Heart left ventricle (tissue), 16 donors: ENCODE measurements at regions not wholly inside any gene's neighbourhood (a gene's known extent, or its start where the extent isn't known, plus 50 kb on each side); places are given as distances from the start of the nearest gene placed in this dataset.

Experiments used
- ATAC-seq, 4 donors: fragments of 200-7000 bp; cut with Tn5 transposase; one replicate each; pipeline ENCODE4 v1.9.1; 2020 to 2022; ENCODE audit warnings: moderate library complexity in 4 of 4, mild to moderate bottlenecking in 3 of 4, moderate number of reproducible peaks in 1 of 4
- DNase-seq, 5 donors: peaks; one replicate each; pipeline ENCODE4 v3.0.0-alpha.2; 2020
- H3K27ac ChIP-seq, 12 donors: fragments of 200-600 bp; sonication (generic) in 4 of 12; one replicate each; pipeline versions ENCODE4 v1.5.0 to v1.8.0; 2016 to 2022; ENCODE audit warnings: mild to moderate bottlenecking in 2 of 12
- H3K27me3 ChIP-seq, 9 donors: fragments of 200-600 bp; sonication (generic) in 2 of 9; one replicate each; pipeline versions ENCODE4 v1.5.1 to v1.8.0; 2016 to 2022; ENCODE audit warnings: mild to moderate bottlenecking in 3 of 9
- H3K36me3 ChIP-seq, 9 donors: fragments of 200-600 bp; sonication (generic) in 2 of 9; one replicate each; pipeline versions ENCODE4 v1.5.0 to v1.8.0; 2018 to 2022; ENCODE audit warnings: mild to moderate bottlenecking in 2 of 9
- H3K4me1 ChIP-seq, 12 donors: fragments of 200-600 bp; sonication (generic) in 4 of 12; one replicate each; pipeline versions ENCODE4 v1.5.0 to v1.8.0; 2016 to 2022; ENCODE audit warnings: mild to moderate bottlenecking in 3 of 12
- H3K4me3 ChIP-seq, 12 donors: fragments of 200-600 bp; sonication (generic) in 4 of 12; one replicate each; pipeline versions ENCODE4 v1.5.0 to v1.8.0; 2017 to 2022; ENCODE audit warnings: mild to moderate bottlenecking in 9 of 12, moderate library complexity in 4 of 12
- H3K9me3 ChIP-seq, 12 donors: fragments of 200-600 bp; sonication (generic) in 4 of 12; one replicate each; pipeline versions ENCODE4 v1.5.0 to v1.8.0; 2016 to 2022; ENCODE audit warnings: mild to moderate bottlenecking in 1 of 12
- CTCF ChIP-seq, 12 donors: fragments of 200-600 bp; sonication (generic) in 4 of 12; IDR thresholded peaks; one replicate each; pipeline versions ENCODE4 v1.5.0 to v1.8.0; 2018 to 2022; ENCODE audit warnings: antibody characterized with exemption in 12 of 12, mild to moderate bottlenecking in 5 of 12
- POLR2A ChIP-seq, 2 donors: fragments of 450-650 bp; IDR thresholded peaks; one replicate each; pipeline ENCODE4 v1.6.1; 2017; ENCODE audit warnings: antibody characterized with exemption in 2 of 2, mild to moderate bottlenecking in 2 of 2, moderate library complexity in 2 of 2
- WGBS, 4 donors: extraction: QIAGEN DNeasy Blood & Tissue Kit in 2 of 4; methylation state at CpG; one replicate each; pipeline versions ENCODE4 v1.1.5 to v1.1.7; 2013 to 2018; 5-methylcytosine and 5-hydroxymethylcytosine counted together
- intact Hi-C, 10 donors: fragments of 100-400 bp; cut with DNase I; formaldehyde crosslinking; loops; one replicate each; pipeline versions ENCODE4 v1.11.1 to v1.14.2; 2022
- donor health status: ischemic (EF 13 %, LVEDD 7.1; RV severe dilation, severe dysfunction).
- donor health status: healthy with polysubstance abuse.
- donor health status: DM: no; HTN: yes; CAD: no.
- donor health status: DM: no; HTN: no; CAD: no.
- donor health status: ischemic (EF 25% LVEDD 6.9; RV normal size, moderate dysfunction).
- donor health status: ischemic (EF 25% LVEDD 5.7; RV mildly dilated, moderate dysfunction).
- donor health status: healthy.
- donor health status: DM: yes; HTN: yes; CAD: no.
- donor health status: ischemic (EF 35%, LVEDD 5.7; RV mildly dilated, moderate dysfunction).
- donor health status: nonischemic (EF 11% LVEDD 7.7; RV severe dilation, severe dysfunction).
- donor health status: DM: yes; HTN: yes; CAD: no.
- donor health status: PGD.
- donor health status: ischemic (EF 29% LVEDD 5.4; RV normal size, mild dysfunction).
- donor health status: nonischemic (EF 23%, LVEDD 6.1; RV moderate dilation, normal function).

GRCh38 chr19:57016491-57016890 lies 103.3 kb upstream of the USP29 start:
- intact Hi-C loops, result no loop called here
- Histone ChIP-seq H3K4me1 (no peaks in the 10 kb centered on the region), H3K9me3 (peaks cover 0 to 26% (median 0%) of the 10 kb centered on the region in 12 donors), H3K27ac (no peak overlapping the region), H3K27me3 (peaks cover 0 to 5% (median 0%) of the 10 kb centered on the region in 9 donors), H3K4me3 (no peak overlapping the region), H3K36me3 (no peaks in the 10 kb centered on the region)
- DNase-seq, result no peak
- TF ChIP-seq CTCF (IDR thresholded peaks at IDR 0.05) (no peak), POLR2A (IDR thresholded peaks at IDR 0.05) (no peak)
- no peak for ATAC-seq
- WGBS, 4 donors, result 65 to 72% (median 70%) methylated on average over 8 to 14 of the region's 14 CpGs

GRCh38 chr19:57025491-57025890 lies 94.3 kb upstream of the USP29 start:
- intact Hi-C loops, result no loop called here
- DNase-seq (no peak), ATAC-seq (no peak)
- TF ChIP-seq POLR2A (IDR thresholded peaks at IDR 0.05), result no peak
- no peak for TF ChIP-seq CTCF (IDR thresholded peaks at IDR 0.05)
- H3K9me3 ChIP-seq, result peaks cover 0 to 40% (median 0%) of the 10 kb centered on the region in 12 donors
- WGBS, 4 donors, result 76 to 81% (median 79%) methylated on average over 4 of the region's 4 CpGs
- no peak overlapping the region for H3K27ac ChIP-seq
- no peaks in the 10 kb centered on the region for H3K36me3 ChIP-seq
- no peak overlapping the region for H3K4me3 ChIP-seq
- peaks cover 0 to 14% (median 0%) of the 10 kb centered on the region in 9 donors for H3K27me3 ChIP-seq
- no peaks in the 10 kb centered on the region for H3K4me1 ChIP-seq

GRCh38 chr19:57026476-57026875 lies 93.3 kb upstream of the USP29 start:
- peaks cover 0 to 47% (median 0%) of the 10 kb centered on the region in 12 donors for H3K9me3 ChIP-seq
- no peak for ATAC-seq
- peaks cover 0 to 14% (median 0%) of the 10 kb centered on the region in 9 donors for H3K27me3 ChIP-seq
- H3K27ac ChIP-seq, result no peak overlapping the region
- 52 to 85% (median 75%) methylated on average over 3 of the region's 3 CpGs for WGBS, 4 donors
- intact Hi-C loops, result no loop called here
- H3K4me3 ChIP-seq, result no peak overlapping the region
- no peaks in the 10 kb centered on the region for H3K4me1 ChIP-seq
- TF ChIP-seq POLR2A (IDR thresholded peaks at IDR 0.05) (no peak), CTCF (IDR thresholded peaks at IDR 0.05) (no peak)
- no peak for DNase-seq
- H3K36me3 ChIP-seq, result no peaks in the 10 kb centered on the region

- intact Hi-C loops, result no loop called here
- Histone ChIP-seq H3K4me3 (no peak overlapping the region), H3K27me3 (peaks cover 0 to 10% (median 0%) of the 10 kb centered on the region in 9 donors), H3K36me3 (no peaks in the 10 kb centered on the region), H3K27ac (no peak overlapping the region), H3K9me3 (peaks cover 0 to 56% (median 0%) of the 10 kb centered on the region in 12 donors), H3K4me1 (no peaks in the 10 kb centered on the region)
- ATAC-seq (no peak), DNase-seq (no peak)
- WGBS, 4 donors, result 81 to 84% (median 83%) methylated on average over 7 of the region's 7 CpGs
- no peak for TF ChIP-seq POLR2A (IDR thresholded peaks at IDR 0.05)
- no peak for TF ChIP-seq CTCF (IDR thresholded peaks at IDR 0.05)
Observed at GRCh38 chr19:57027360-57027759, 92.4 kb upstream of the USP29 start.
